ENCODE measurements at regions not wholly inside any gene's neighbourhood (a gene's known extent, or its start where the extent isn't known, plus 50 kb on each side); places are given as distances from the start of the nearest gene placed in this dataset.

GRCh38 chr16:65312795-65313194 lies 190.9 kb upstream of the CDH11 start:
- TF ChIP-seq POLR2A (IDR thresholded peaks at IDR 0.05) = no peak
- TF ChIP-seq CTCF (IDR thresholded peaks at IDR 0.05) = no peak
